K562 (cell line): ENCODE measurements at regions not wholly inside any gene's neighbourhood (a gene's known extent, or its start where the extent isn't known, plus 50 kb on each side); places are given as distances from the start of the nearest gene placed in this dataset.

Experiments
- ATAC-seq: fragments of 200-7000 bp; cut with Tn5 transposase; 3 replicates; pipeline ENCODE4 v1.9.1; 2020; ENCODE audit warnings: moderate library complexity
- BruUV-seq: library from RNA; stranded (reverse); fragments of 400-500 nt; replicated peaks from 2 replicates; lab custom pipeline; 2021; lab: Mats Ljungman, UMichigan
- CTCF ChIA-PET: fragments of 300-600 bp; formaldehyde crosslinking; extraction: SDS; loops from one replicate; lab custom pipeline; 2021; ENCODE audit warnings: low intra/inter-chr PET ratio; lab: Yijun Ruan, JAX
- POLR2A ChIA-PET: fragments of 300-600, 350-650 bp; sonication (Branson Sonifier 250); formaldehyde crosslinking; extraction: SDS; loops from one replicate; lab custom pipeline; 2021; ENCODE audit warnings: antibody characterized with exemption, inconsistent platforms; lab: Yijun Ruan, JAX
- DNase-seq, 4 experiments: peaks; one replicate each; pipeline versions ENCODE4 v3.0.0 to v3.0.0-alpha.2; 2011 to 2018; ENCODE audit warnings: low spot score in 3 of 4, mixed read lengths in 3 of 4; ENCODE audit errors: extremely low read depth in 1 of 4
- FAIRE-seq: peaks from 2 replicates; lab custom pipeline; 2011; peaks lifted over from hg19 to GRCh38; lab: Jason Lieb, UNC
- H2AFZ ChIP-seq: 2 replicates; pipeline ENCODE4 v1.6.0; 2011; ENCODE audit warnings: low read depth, low read length, control low read depth, inconsistent platforms
- H3K27ac ChIP-seq: fragments of 200-600 bp; 3 replicates; pipeline ENCODE4 v1.8.0; 2011; ENCODE audit warnings: low read depth, mild to moderate bottlenecking, control low read depth, inconsistent platforms, low read length, moderate library complexity, mixed read lengths; ENCODE audit errors: extremely low read depth
- H3K27me3 ChIP-seq, 2 experiments: fragments of 300-600 bp in 1 of 2; 2 replicates in 1 of 2; 3 replicates in 1 of 2; pipeline versions ENCODE4 v1.6.0 to v1.8.0; 2011; ENCODE audit warnings: inconsistent platforms in 2 of 2, low read length in 2 of 2, mild to moderate bottlenecking in 1 of 2, mixed read lengths in 1 of 2, moderate library complexity in 1 of 2; ENCODE audit not compliant: control insufficient read depth in 2 of 2, insufficient read depth in 2 of 2
- H3K36me3 ChIP-seq: fragments of 300-600 bp; 3 replicates; pipeline ENCODE4 v1.8.0; 2011; ENCODE audit warnings: mild to moderate bottlenecking, low read length, inconsistent platforms; ENCODE audit not compliant: control insufficient read depth, insufficient read depth
- H3K4me1 ChIP-seq, 2 experiments: fragments of 200-600 bp in 1 of 2; replicated peaks in 1 of 2; 2 replicates in 1 of 2; 3 replicates in 1 of 2; pipeline versions ENCODE4 v1.5.1 to v1.8.0; 2011; ENCODE audit warnings: inconsistent platforms in 2 of 2, low read length in 2 of 2, mild to moderate bottlenecking in 1 of 2, mixed read lengths in 1 of 2, moderate library complexity in 1 of 2; ENCODE audit not compliant: control insufficient read depth in 2 of 2, insufficient read depth in 2 of 2
- H3K4me2 ChIP-seq: 2 replicates; pipeline ENCODE4 v1.6.1; 2011; ENCODE audit warnings: low read length, control low read depth, inconsistent platforms, mixed read lengths; ENCODE audit not compliant: insufficient read depth
- H3K4me3 ChIP-seq: fragments of 200-600 bp; sonication (generic), shearing (Covaris generic); 2 replicates; pipeline ENCODE4 v1.5.1; 2016; ENCODE audit warnings: control low read depth, inconsistent platforms
- H3K79me2 ChIP-seq: fragments of 200-600 bp; 3 replicates; pipeline ENCODE4 v1.8.0; 2011; ENCODE audit warnings: low read length, inconsistent platforms; ENCODE audit not compliant: control insufficient read depth, insufficient read depth
- H3K9ac ChIP-seq, 2 experiments: 2 replicates each; pipeline versions ENCODE4 v1.6.0 to v1.6.1; 2011; ENCODE audit warnings: low read depth in 2 of 2, low read length in 2 of 2, control low read depth in 1 of 2, inconsistent platforms in 1 of 2, mild to moderate bottlenecking in 1 of 2, mixed read lengths in 1 of 2; ENCODE audit not compliant: insufficient read depth in 1 of 2
- H3K9me1 ChIP-seq: one replicate; pipeline ENCODE4 v1.6.0; 2011; ENCODE audit warnings: inconsistent platforms, mild to moderate bottlenecking, low read length, moderate library complexity; ENCODE audit not compliant: control insufficient read depth, insufficient read depth
- H3K9me3 ChIP-seq: replicated peaks from 2 replicates; pipeline ENCODE4 v1.5.1; 2011; ENCODE audit warnings: low read depth, low read length, inconsistent platforms; ENCODE audit not compliant: control insufficient read depth, insufficient read depth
- H4K20me1 ChIP-seq: replicated peaks from 2 replicates; pipeline ENCODE4 v1.6.1; 2011; ENCODE audit warnings: low read length, inconsistent platforms, mixed read lengths; ENCODE audit not compliant: control insufficient read depth, insufficient read depth
- CHD4 ChIP-seq: fragments of 200-600 bp; sonication (generic); IDR thresholded peaks from 3 replicates; pipeline ENCODE4 v1.6.1; 2012; ENCODE audit warnings: low read depth, mild to moderate bottlenecking, mixed read lengths, low read length, inconsistent platforms; ENCODE audit not compliant: insufficient read depth, insufficient replicate concordance, poor library complexity, severe bottlenecking
- CTCF ChIP-seq, 3 experiments: IDR thresholded peaks in 2 of 3; conservative IDR thresholded peaks in 1 of 3; 2 replicates each; pipeline ENCODE4 v1.5.1; 2011 to 2012; ENCODE audit warnings: low read length in 3 of 3, mild to moderate bottlenecking in 3 of 3, control low read depth in 2 of 3, improper control_type of control experiment in 1 of 3, inconsistent platforms in 1 of 3, low read depth in 1 of 3, mixed read lengths in 1 of 3, moderate library complexity in 1 of 3; ENCODE audit not compliant: insufficient read depth in 2 of 3
- GTF2E2 ChIP-seq: fragments of 200-800 bp; sonication (Bioruptor generic); IDR thresholded peaks from 2 replicates; pipeline ENCODE4 v1.6.1; 2016; ENCODE audit warnings: missing genetic modification characterization, missing compliant biosample characterization
- NBN ChIP-seq: fragments of 450-650 bp; IDR thresholded peaks from 2 replicates; pipeline ENCODE4 v1.6.1; 2016; ENCODE audit warnings: low read depth, mild to moderate bottlenecking
- NR1H2 ChIP-seq: sonication (generic); formaldehyde crosslinking; IDR thresholded peaks from 2 replicates; pipeline ENCODE4 v1.4.0; 2020; ENCODE audit warnings: mild to moderate bottlenecking, missing genetic modification reagents
- NR3C1 ChIP-seq: sonication (generic); formaldehyde crosslinking; IDR thresholded peaks from 2 replicates; pipeline ENCODE4 v1.8.1; 2022; ENCODE audit warnings: missing genetic modification reagents
- TCF15 ChIP-seq: fragments of 250-450 bp; sonication (Bioruptor Pico); IDR thresholded peaks from 2 replicates; pipeline ENCODE4 v1.8.0; 2022; ENCODE audit warnings: moderate library complexity, mild to moderate bottlenecking, inconsistent platforms
- TEAD2 ChIP-seq: fragments of 450-650 bp; IDR thresholded peaks from 2 replicates; pipeline ENCODE4 v1.6.1; 2016; ENCODE audit warnings: missing genetic modification characterization, control low read depth, missing compliant biosample characterization
- ZFP91 ChIP-seq: sonication (generic); formaldehyde crosslinking; IDR thresholded peaks from 2 replicates; pipeline ENCODE4 v1.8.0; 2022; ENCODE audit warnings: mild to moderate bottlenecking, missing genetic modification reagents
- ZNF740 ChIP-seq, 3 experiments: fragments of 200-800 bp in 1 of 3; sonication (Bioruptor generic) in 1 of 3; sonication (generic) in 1 of 3; formaldehyde crosslinking in 1 of 3; IDR thresholded peaks; 2 replicates each; pipeline versions ENCODE4 v1.6.1 to v1.8.0; 2016 to 2022; ENCODE audit warnings: mild to moderate bottlenecking in 2 of 3, missing compliant biosample characterization in 2 of 3, missing genetic modification characterization in 2 of 3, missing genetic modification reagents in 1 of 3
- WGBS: fragments of 100-300 bp; shearing (Covaris generic); methylation state at CpG from one replicate; pipeline ENCODE4 v1.1.6; 2016; ENCODE audit warnings: low coverage, mixed read lengths; ENCODE audit not compliant: insufficient coverage; ENCODE audit errors: missing lambda C conversion rate; 5-methylcytosine and 5-hydroxymethylcytosine counted together
- in situ Hi-C: fragments of 300-500 bp; cut with MboI; formaldehyde crosslinking; loops from 4 replicates; pipeline ENCODE4 v1.15.0; 2018; ENCODE audit warnings: inconsistent platforms, mixed read lengths
- intact Hi-C: fragments of 100-400 bp; cut with micrococcal nuclease; formaldehyde crosslinking; loops from 2 replicates; pipeline ENCODE4 v1.14.2; 2022

- in situ Hi-C loops (no loop called here), intact Hi-C loops (no loop called here)
- FAIRE-seq, result no peak
- POLR2A ChIA-PET, result no interaction called here
- no peak overlapping the region for H3K9ac ChIP-seq
- CTCF ChIA-PET, result no interaction called here
- ATAC-seq, result no peak
- BruUV-seq, result no TSS peak
- no peak overlapping the region for H3K27ac ChIP-seq
- no peaks in the 10 kb centered on the region for H3K4me1 ChIP-seq
- no peak for TF ChIP-seq NR1H2 (CRISPR knock-in tag)
- H3K4me2 ChIP-seq, result no peak overlapping the region
- no peaks in the 10 kb centered on the region for H3K9me3 ChIP-seq
- H4K20me1 ChIP-seq, result no peaks in the 10 kb centered on the region
- no peaks in the 10 kb centered on the region for H3K9me1 ChIP-seq
- H3K36me3 ChIP-seq, result no peaks in the 10 kb centered on the region
- no peaks in the 10 kb centered on the region for H3K79me2 ChIP-seq
- H2AFZ ChIP-seq, result no peak overlapping the region
- no peak overlapping the region for H3K4me3 ChIP-seq
- no peak for DNase-seq
- no peaks in the 10 kb centered on the region for H3K27me3 ChIP-seq
Observed at GRCh38 chr14:28375295-28375694, 391.3 kb upstream of the FOXG1 start.

- Histone ChIP-seq H3K27me3 (no peaks in the 10 kb centered on the region), H3K36me3 (no peaks in the 10 kb centered on the region), H3K9ac (no peak overlapping the region), H2AFZ (no peak overlapping the region), H3K79me2 (no peaks in the 10 kb centered on the region), H3K9me1 (no peaks in the 10 kb centered on the region), H3K27ac (no peak overlapping the region), H3K4me1 (no peaks in the 10 kb centered on the region), H3K4me2 (no peak overlapping the region), H3K4me3 (no peak overlapping the region), H4K20me1 (no peaks in the 10 kb centered on the region), H3K9me3 (no peaks in the 10 kb centered on the region)
- intact Hi-C loops, result no loop called here
- WGBS, result 3% methylated on average over 2 of the region's 2 CpGs
- no peak for FAIRE-seq
- POLR2A ChIA-PET, result no interaction called here
- ATAC-seq, result no peak
- CTCF ChIA-PET, result no interaction called here
- BruUV-seq, result no TSS peak
- no peak for DNase-seq
- in situ Hi-C loops, result no loop called here
- no peak for TF ChIP-seq TEAD2
- TF ChIP-seq TCF15 (CRISPR knock-in tag), result no peak
- no peak for TF ChIP-seq GTF2E2
- TF ChIP-seq ZFP91 (CRISPR knock-in tag), result no peak
- no peak for TF ChIP-seq NBN
- TF ChIP-seq CHD4, result no peak
- no peak for TF ChIP-seq NR3C1 (CRISPR knock-in tag)
- no peak for TF ChIP-seq ZNF740 (CRISPR knock-in tag; IDR thresholded peaks at IDR 0.05)
- TF ChIP-seq ZNF740 (tag; IDR thresholded peaks at IDR 0.05), result no peak
- no peak for TF ChIP-seq CTCF (IDR thresholded peaks at IDR 0.05 in 2 of 3, conservative IDR thresholded peaks at IDR 0.05 in 1 of 3; ENCODE audit: insufficient read depth in 2 of 3, low read depth in 1 of 3, low read length in 3 of 3)
Observed at GRCh38 chr14:28381656-28382055, 384.9 kb upstream of the FOXG1 start.
